IMR-90 (cell line): ENCODE measurements at regions not wholly inside any gene's neighbourhood (a gene's known extent, or its start where the extent isn't known, plus 50 kb on each side); places are given as distances from the start of the nearest gene placed in this dataset.

ENCODE experiments used
- MAFK ChIP-seq: IDR thresholded peaks from 2 replicates; pipeline ENCODE4 v1.6.1; 2012; ENCODE audit warnings: low read depth, low read length, improper control_type of control experiment
- NFE2L2 ChIP-seq: fragments of 150-350 bp; IDR thresholded peaks from 2 replicates; pipeline ENCODE4 v1.6.1; 2016; ENCODE audit warnings: low read depth, mild to moderate bottlenecking, low read length
- POLR2A ChIP-seq: IDR thresholded peaks from 2 replicates; pipeline ENCODE4 v1.6.1; 2012; ENCODE audit warnings: mild to moderate bottlenecking, low read depth, low read length
- TF ChIP-seq, protein P1 (sequence below): fragments of 150-350 bp; IDR thresholded peaks from 2 replicates; pipeline ENCODE4 v1.6.1; 2017; ENCODE audit warnings: mild to moderate bottlenecking, antibody characterized with exemption, low read length, low read depth
- TF ChIP-seq, protein P2 (sequence below): conservative IDR thresholded peaks from 2 replicates; pipeline ENCODE4 v1.5.1; 2012; ENCODE audit warnings: mild to moderate bottlenecking, low read depth, low read length, improper control_type of control experiment

DNA sequence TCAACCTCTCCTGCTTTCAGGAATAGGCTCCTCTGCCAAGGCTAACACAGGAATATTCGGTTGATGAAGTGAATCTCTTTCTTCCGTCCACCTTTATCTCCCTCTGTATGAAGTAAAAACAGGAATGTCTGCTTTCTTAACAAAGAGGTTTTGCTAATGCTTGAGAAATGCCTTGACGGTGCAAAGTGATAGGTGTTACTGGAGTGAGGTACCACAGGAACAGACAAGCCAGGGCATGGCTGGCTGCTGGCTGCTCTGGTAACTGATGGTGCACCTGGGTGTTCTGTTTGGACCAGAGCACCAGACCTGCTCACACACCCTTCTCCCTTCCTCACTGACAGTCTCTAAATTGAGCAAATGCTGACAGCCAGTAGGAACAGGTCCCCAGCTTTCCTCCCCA, 174.0 kb upstream of the FBXL4 start:
- TF ChIP-seq MAFK (no peak), POLR2A (no peak), NFE2L2 (no peak)
- TF ChIP-seq, protein P1, sequence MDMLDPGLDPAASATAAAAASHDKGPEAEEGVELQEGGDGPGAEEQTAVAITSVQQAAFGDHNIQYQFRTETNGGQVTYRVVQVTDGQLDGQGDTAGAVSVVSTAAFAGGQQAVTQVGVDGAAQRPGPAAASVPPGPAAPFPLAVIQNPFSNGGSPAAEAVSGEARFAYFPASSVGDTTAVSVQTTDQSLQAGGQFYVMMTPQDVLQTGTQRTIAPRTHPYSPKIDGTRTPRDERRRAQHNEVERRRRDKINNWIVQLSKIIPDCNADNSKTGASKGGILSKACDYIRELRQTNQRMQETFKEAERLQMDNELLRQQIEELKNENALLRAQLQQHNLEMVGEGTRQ, result no peak
- TF ChIP-seq, protein P2, sequence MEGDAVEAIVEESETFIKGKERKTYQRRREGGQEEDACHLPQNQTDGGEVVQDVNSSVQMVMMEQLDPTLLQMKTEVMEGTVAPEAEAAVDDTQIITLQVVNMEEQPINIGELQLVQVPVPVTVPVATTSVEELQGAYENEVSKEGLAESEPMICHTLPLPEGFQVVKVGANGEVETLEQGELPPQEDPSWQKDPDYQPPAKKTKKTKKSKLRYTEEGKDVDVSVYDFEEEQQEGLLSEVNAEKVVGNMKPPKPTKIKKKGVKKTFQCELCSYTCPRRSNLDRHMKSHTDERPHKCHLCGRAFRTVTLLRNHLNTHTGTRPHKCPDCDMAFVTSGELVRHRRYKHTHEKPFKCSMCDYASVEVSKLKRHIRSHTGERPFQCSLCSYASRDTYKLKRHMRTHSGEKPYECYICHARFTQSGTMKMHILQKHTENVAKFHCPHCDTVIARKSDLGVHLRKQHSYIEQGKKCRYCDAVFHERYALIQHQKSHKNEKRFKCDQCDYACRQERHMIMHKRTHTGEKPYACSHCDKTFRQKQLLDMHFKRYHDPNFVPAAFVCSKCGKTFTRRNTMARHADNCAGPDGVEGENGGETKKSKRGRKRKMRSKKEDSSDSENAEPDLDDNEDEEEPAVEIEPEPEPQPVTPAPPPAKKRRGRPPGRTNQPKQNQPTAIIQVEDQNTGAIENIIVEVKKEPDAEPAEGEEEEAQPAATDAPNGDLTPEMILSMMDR, result no peak
